Adipocyte (in vitro differentiated cells): ENCODE measurements at regions not wholly inside any gene's neighbourhood (a gene's known extent, or its start where the extent isn't known, plus 50 kb on each side); places are given as distances from the start of the nearest gene placed in this dataset.

Source experiments
- DNase-seq: peaks from one replicate; pipeline ENCODE4 v3.0.0-alpha.2; 2015; ENCODE audit warnings: low read depth
- H3K27me3 ChIP-seq: replicated peaks from 2 replicates; pipeline ENCODE4 v1.7.0; 2013; ENCODE audit warnings: mild to moderate bottlenecking, low read length, moderate library complexity; ENCODE audit not compliant: control insufficient read depth, insufficient read depth
- H3K36me3 ChIP-seq: 2 replicates; pipeline ENCODE4 v1.7.0; 2013; ENCODE audit warnings: low read length, mild to moderate bottlenecking, moderate library complexity; ENCODE audit not compliant: control insufficient read depth, insufficient read depth, severe bottlenecking
- H3K4me1 ChIP-seq: 2 replicates; pipeline ENCODE4 v1.7.0; 2013; ENCODE audit warnings: mild to moderate bottlenecking, low read length, moderate library complexity; ENCODE audit not compliant: control insufficient read depth, insufficient read depth
- H3K4me3 ChIP-seq: 2 replicates; pipeline ENCODE4 v1.7.0; 2013; ENCODE audit warnings: mild to moderate bottlenecking, low read length, moderate library complexity
- H3K9ac ChIP-seq: 2 replicates; pipeline ENCODE4 v1.7.0; 2013; ENCODE audit warnings: mild to moderate bottlenecking, low read length, moderate library complexity
- H3K9me3 ChIP-seq: 2 replicates; pipeline ENCODE4 v1.7.0; 2013; ENCODE audit warnings: mild to moderate bottlenecking, low read length, moderate library complexity; ENCODE audit not compliant: control insufficient read depth

GRCh38 chr2:4370422-4371090 is 667.2 kb downstream of the DCDC2C start:
- peaks cover 20% of the 10 kb centered on the region for H3K9me3 ChIP-seq
- H3K4me3 ChIP-seq, result no peak overlapping the region
- DNase-seq, result no peak
- H3K36me3 ChIP-seq, result no peaks in the 10 kb centered on the region
- no peaks in the 10 kb centered on the region for H3K4me1 ChIP-seq
- H3K27me3 ChIP-seq, result no peaks in the 10 kb centered on the region
- no peak overlapping the region for H3K9ac ChIP-seq

- no peak for DNase-seq
- Histone ChIP-seq H3K4me1 (no peaks in the 10 kb centered on the region), H3K9ac (no peak overlapping the region), H3K9me3 (peaks cover 2% of the 10 kb centered on the region), H3K27me3 (no peaks in the 10 kb centered on the region), H3K4me3 (no peak overlapping the region), H3K36me3 (no peaks in the 10 kb centered on the region)
Observed at GRCh38 chr2:4381049-4381448, 677.7 kb downstream of the DCDC2C start.

GRCh38 chr2:4381773-4382172 is 678.4 kb downstream of the DCDC2C start:
- H3K9me3 ChIP-seq, result peaks cover 2% of the 10 kb centered on the region
- H3K27me3 ChIP-seq, result no peaks in the 10 kb centered on the region
- no peaks in the 10 kb centered on the region for H3K36me3 ChIP-seq
- no peak for DNase-seq
- H3K4me3 ChIP-seq, result no peak overlapping the region
- H3K4me1 ChIP-seq, result no peaks in the 10 kb centered on the region
- no peak overlapping the region for H3K9ac ChIP-seq

- Histone ChIP-seq H3K9me3 (peaks cover 27% of the 10 kb centered on the region), H3K4me1 (no peaks in the 10 kb centered on the region), H3K36me3 (no peaks in the 10 kb centered on the region), H3K27me3 (no peaks in the 10 kb centered on the region), H3K9ac (no peak overlapping the region), H3K4me3 (no peak overlapping the region)
- DNase-seq, result no peak
Observed at GRCh38 chr2:4391013-4391412, 687.6 kb downstream of the DCDC2C start.

- DNase-seq, result no peak
- H3K9me3 ChIP-seq, result peaks cover 4% of the 10 kb centered on the region
Observed at GRCh38 chr2:4404363-4404762, 701.0 kb downstream of the DCDC2C start.

GRCh38 chr2:4408321-4408720 is 704.9 kb downstream of the DCDC2C start:
- no peaks in the 10 kb centered on the region for H3K36me3 ChIP-seq
- peaks cover 3% of the 10 kb centered on the region for H3K9me3 ChIP-seq
- no peaks in the 10 kb centered on the region for H3K4me1 ChIP-seq
- H3K27me3 ChIP-seq, result no peaks in the 10 kb centered on the region
- no peak overlapping the region for H3K4me3 ChIP-seq
- DNase-seq, result no peak
- no peak overlapping the region for H3K9ac ChIP-seq

More at GRCh38 chr2:4404363-4404762, 701.0 kb downstream of the DCDC2C start:
- Histone ChIP-seq H3K27me3 (no peaks in the 10 kb centered on the region), H3K9ac (no peak overlapping the region), H3K4me3 (no peak overlapping the region), H3K36me3 (no peaks in the 10 kb centered on the region), H3K4me1 (no peaks in the 10 kb centered on the region)

GRCh38 chr2:4412637-4413187 is 709.3 kb downstream of the DCDC2C start:
- Histone ChIP-seq H3K9me3 (peaks cover 3% of the 10 kb centered on the region), H3K36me3 (no peaks in the 10 kb centered on the region), H3K9ac (no peak overlapping the region), H3K4me1 (no peaks in the 10 kb centered on the region), H3K4me3 (no peak overlapping the region), H3K27me3 (no peaks in the 10 kb centered on the region)
- no peak for DNase-seq

GRCh38 chr2:4415171-4415570 is 711.8 kb downstream of the DCDC2C start:
- H3K9ac ChIP-seq, result no peak overlapping the region
- H3K36me3 ChIP-seq, result no peaks in the 10 kb centered on the region
- H3K9me3 ChIP-seq, result peaks cover 3% of the 10 kb centered on the region
- no peak for DNase-seq
- H3K4me3 ChIP-seq, result no peak overlapping the region
- H3K4me1 ChIP-seq, result no peaks in the 10 kb centered on the region
- no peaks in the 10 kb centered on the region for H3K27me3 ChIP-seq

GRCh38 chr2:4415810-4416413 is 712.5 kb downstream of the DCDC2C start:
- DNase-seq, result no peak
- peaks cover 3% of the 10 kb centered on the region for H3K9me3 ChIP-seq
- H3K36me3 ChIP-seq, result no peaks in the 10 kb centered on the region
- no peaks in the 10 kb centered on the region for H3K27me3 ChIP-seq
- H3K4me1 ChIP-seq, result no peaks in the 10 kb centered on the region
- no peak overlapping the region for H3K9ac ChIP-seq
- H3K4me3 ChIP-seq, result no peak overlapping the region

GRCh38 chr2:4416431-4416830 is 713.1 kb downstream of the DCDC2C start:
- Histone ChIP-seq H3K36me3 (no peaks in the 10 kb centered on the region), H3K9me3 (peaks cover 3% of the 10 kb centered on the region), H3K4me3 (no peak overlapping the region), H3K9ac (no peak overlapping the region), H3K27me3 (no peaks in the 10 kb centered on the region), H3K4me1 (no peaks in the 10 kb centered on the region)
- no peak for DNase-seq

GRCh38 chr2:4417771-4418170 is 714.4 kb downstream of the DCDC2C start:
- Histone ChIP-seq H3K4me1 (no peaks in the 10 kb centered on the region), H3K4me3 (no peak overlapping the region), H3K9ac (no peak overlapping the region), H3K27me3 (no peaks in the 10 kb centered on the region), H3K9me3 (no peaks in the 10 kb centered on the region), H3K36me3 (no peaks in the 10 kb centered on the region)
- DNase-seq, result no peak
